ENCODE measurements at regions not wholly inside any gene's neighbourhood (a gene's known extent, or its start where the extent isn't known, plus 50 kb on each side); places are given as distances from the start of the nearest gene placed in this dataset.

GRCh38 chr5:93352186-93352585 lies 228.8 kb downstream of the NR2F1-AS1 start:
- DNase-seq: no peak

GRCh38 chr5:93349613-93350012 lies 231.4 kb downstream of the NR2F1-AS1 start:
- Histone ChIP-seq H4K20me1 (ENCODE audit: control insufficient read depth, insufficient read depth, low read length, poor library complexity, severe bottlenecking) (no peaks in the 10 kb centered on the region), H3K4me2 (replicated peaks; ENCODE audit: low read depth, low read length, poor library complexity, severe bottlenecking) (no peak overlapping the region), H3K79me2 (ENCODE audit: control insufficient read depth, insufficient read depth, low read length) (no peaks in the 10 kb centered on the region), H3K36me3 (replicated peaks in 1 of 2; ENCODE audit: control extremely low read depth in 1 of 2, control insufficient read depth in 1 of 2, extremely low read depth in 1 of 2, insufficient read depth in 2 of 2, low read length in 1 of 2) (no peaks in the 10 kb centered on the region), H3K9ac (ENCODE audit: low read length) (no peak overlapping the region), H3K4me1 (ENCODE audit: control insufficient read depth in 2 of 2, insufficient read depth in 2 of 2, low read length in 2 of 2) (no peaks in the 10 kb centered on the region), H3K4me3 (ENCODE audit: control extremely low read depth in 1 of 5, extremely low read depth in 1 of 5, insufficient read depth in 1 of 5, low read depth in 2 of 5, low read length in 4 of 5) (no peak overlapping the region), H2AFZ (ENCODE audit: insufficient read depth, low read depth, low read length, poor library complexity, severe bottlenecking) (no peak overlapping the region), H3K9me3 (ENCODE audit: control extremely low read depth in 1 of 3, control insufficient read depth in 2 of 3, insufficient read depth in 1 of 3, low read length in 2 of 3) (peaks cover 0 to 13% (median 0%) of the 10 kb centered on the region in 3 donors), H3K27me3 (replicated peaks in 1 of 4; ENCODE audit: control extremely low read depth in 1 of 4, control insufficient read depth in 3 of 4, insufficient read depth in 4 of 4, low read length in 3 of 4) (no peaks in the 10 kb centered on the region), H3K27ac (ENCODE audit: low read length in 2 of 2) (no peak overlapping the region)
- WGBS (ENCODE audit: insufficient coverage): no CpG with 5 or more reads among the region's 3 CpGs
- Mint-ChIP-seq H3K27me3 (no peaks in the 10 kb centered on the region), H3K4me3 (no peak overlapping the region), H3K27ac (no peak overlapping the region), H3K4me1 (no peaks in the 10 kb centered on the region), H3K9me3 (ENCODE audit: insufficient read depth) (no peaks in the 10 kb centered on the region)
- DNase-seq (no peak), ATAC-seq (ENCODE audit: low read depth) (no peak)
- intact Hi-C loops (cut with micrococcal nuclease): no loop called here
- ChIA-PET CTCF (no interaction called here), POLR2A (no interaction called here)
- TF ChIP-seq CTCF (IDR thresholded peaks at IDR 0.05) (no peak), EZH2 (IDR thresholded peaks at IDR 0.05; ENCODE audit: borderline replicate concordance, insufficient read depth, low read depth, low read length, poor library complexity, severe bottlenecking) (no peak)

More at GRCh38 chr5:93352186-93352585, 228.8 kb downstream of the NR2F1-AS1 start:
- no peak overlapping the region for H3K4me3 Mint-ChIP-seq
- H3K27ac Mint-ChIP-seq: no peak overlapping the region
- Histone ChIP-seq H2AFZ (ENCODE audit: insufficient read depth, low read depth, low read length, poor library complexity, severe bottlenecking) (no peak overlapping the region), H3K4me1 (ENCODE audit: control insufficient read depth in 2 of 2, insufficient read depth in 2 of 2, low read length in 2 of 2) (no peaks in the 10 kb centered on the region), H3K27ac (ENCODE audit: low read length in 2 of 2) (no peak overlapping the region), H3K4me2 (replicated peaks; ENCODE audit: low read depth, low read length, poor library complexity, severe bottlenecking) (no peak overlapping the region), H3K9ac (ENCODE audit: low read length) (no peak overlapping the region), H3K4me3 (ENCODE audit: control extremely low read depth in 1 of 5, extremely low read depth in 1 of 5, insufficient read depth in 1 of 5, low read depth in 2 of 5, low read length in 4 of 5) (no peak overlapping the region), H3K9me3 (ENCODE audit: control extremely low read depth in 1 of 3, control insufficient read depth in 2 of 3, insufficient read depth in 1 of 3, low read length in 2 of 3) (peaks cover 0 to 13% (median 0%) of the 10 kb centered on the region in 3 donors), H3K36me3 (replicated peaks in 1 of 2; ENCODE audit: control extremely low read depth in 1 of 2, control insufficient read depth in 1 of 2, extremely low read depth in 1 of 2, insufficient read depth in 2 of 2, low read length in 1 of 2) (no peaks in the 10 kb centered on the region), H3K27me3 (replicated peaks in 1 of 4; ENCODE audit: control extremely low read depth in 1 of 4, control insufficient read depth in 3 of 4, insufficient read depth in 4 of 4, low read length in 3 of 4) (no peaks in the 10 kb centered on the region), H4K20me1 (ENCODE audit: control insufficient read depth, insufficient read depth, low read length, poor library complexity, severe bottlenecking) (no peaks in the 10 kb centered on the region), H3K79me2 (ENCODE audit: control insufficient read depth, insufficient read depth, low read length) (no peaks in the 10 kb centered on the region)
- TF ChIP-seq EZH2 (IDR thresholded peaks at IDR 0.05; ENCODE audit: borderline replicate concordance, insufficient read depth, low read depth, low read length, poor library complexity, severe bottlenecking) (no peak), CTCF (IDR thresholded peaks at IDR 0.05) (no peak)
- H3K9me3 Mint-ChIP-seq (ENCODE audit: insufficient read depth): no peaks in the 10 kb centered on the region
- no CpG with 5 or more reads among the region's 2 CpGs for WGBS (ENCODE audit: insufficient coverage)
- ChIA-PET CTCF (no interaction called here), POLR2A (no interaction called here)
- H3K27me3 Mint-ChIP-seq: no peaks in the 10 kb centered on the region
- ATAC-seq (ENCODE audit: low read depth): no peak
- no peaks in the 10 kb centered on the region for H3K4me1 Mint-ChIP-seq
- intact Hi-C loops (cut with micrococcal nuclease): no loop called here

Measured in B cell (primary cell).